ENCODE measurements at regions not wholly inside any gene's neighbourhood (a gene's known extent, or its start where the extent isn't known, plus 50 kb on each side); places are given as distances from the start of the nearest gene placed in this dataset.

DNA sequence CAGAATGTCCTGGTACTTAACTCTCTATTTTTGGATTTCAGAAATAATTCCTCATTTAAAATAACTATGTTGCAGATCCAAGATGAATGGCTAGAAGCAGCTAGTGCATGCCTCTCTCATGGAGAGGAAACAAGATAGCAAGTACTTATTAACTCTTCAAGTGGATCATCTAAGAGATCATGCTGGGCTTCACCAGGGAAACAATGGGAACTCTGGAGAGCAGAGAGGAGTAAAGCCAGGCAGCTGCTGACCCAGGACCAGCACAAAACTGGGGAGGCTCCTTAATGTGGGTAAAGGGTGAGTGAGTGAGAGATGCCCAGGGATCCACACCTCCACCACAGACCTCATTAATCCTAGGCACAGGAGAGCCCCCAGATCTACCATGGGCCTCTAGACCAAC is 897.8 kb upstream of the ACO1 start:
- Histone ChIP-seq H4K91ac (ENCODE audit: insufficient read length, low read depth, low read length) (no peak overlapping the region), H3K56ac (ENCODE audit: insufficient read length, low read depth, low read length) (no peak overlapping the region), H3K79me2 (ENCODE audit: insufficient read depth, low read length) (no peaks in the 10 kb centered on the region), H3K9me3 (ENCODE audit: control insufficient read depth, low read depth, low read length) (no peaks in the 10 kb centered on the region), H2AK5ac (ENCODE audit: insufficient read length, low read length) (no peak overlapping the region), H4K5ac (ENCODE audit: insufficient read length, low read depth, low read length) (no peak overlapping the region), H2BK120ac (ENCODE audit: low read depth, low read length, poor library complexity, severe bottlenecking) (no peak overlapping the region), H3K14ac (ENCODE audit: insufficient read depth, low read length) (no peak overlapping the region), H3K9ac (ENCODE audit: extremely low read depth, insufficient read length, low read length) (no peak overlapping the region), H3K27me3 (ENCODE audit: insufficient read depth, low read length) (no peaks in the 10 kb centered on the region), H3K23ac (ENCODE audit: insufficient read length, low read depth, low read length) (no peak overlapping the region), H3K4ac (ENCODE audit: low read depth, low read length) (no peak overlapping the region), H3K27ac (ENCODE audit: insufficient read length, low read depth, low read length) (no peak overlapping the region), H3K4me1 (ENCODE audit: insufficient read depth, low read length) (no peaks in the 10 kb centered on the region), H4K8ac (replicated peaks; ENCODE audit: insufficient read length, low read depth, low read length) (no peak overlapping the region), H3K4me2 (ENCODE audit: insufficient read depth, insufficient read length, low read length) (no peak overlapping the region), H3K23me2 (ENCODE audit: insufficient read length, low read depth, low read length, poor library complexity, severe bottlenecking) (no peaks in the 10 kb centered on the region), H4K20me1 (ENCODE audit: control insufficient read depth, insufficient read depth, insufficient read length) (no peaks in the 10 kb centered on the region), H2BK12ac (ENCODE audit: insufficient read length, low read depth, low read length) (no peak overlapping the region), H2BK15ac (ENCODE audit: low read depth, low read length) (no peak overlapping the region), H2BK5ac (ENCODE audit: insufficient read length, low read length) (no peak overlapping the region), H2BK20ac (ENCODE audit: low read depth, low read length, poor library complexity, severe bottlenecking) (no peak overlapping the region), H3K79me1 (ENCODE audit: insufficient read depth, low read depth, low read length, poor library complexity, severe bottlenecking) (no peaks in the 10 kb centered on the region), H2AFZ (ENCODE audit: low read length) (no peak overlapping the region), H3K18ac (ENCODE audit: insufficient read length, low read depth, low read length) (no peak overlapping the region), H3T11ph (ENCODE audit: low read length) (no peak overlapping the region)
- peaks cover 10% of the 10 kb centered on the region in 2 experiments; a peak in 3 of 4 replicates for H3K4me1 Mint-ChIP-seq
- no peak for DNase-seq
- no peaks in the 10 kb centered on the region; a peak in 1 of 7 replicates for H3K36me3 Mint-ChIP-seq (ENCODE audit: insufficient read depth in 1 of 3, low read depth in 3 of 3)
- H3K9me3 Mint-ChIP-seq = no peaks in the 10 kb centered on the region
- H3K27me3 Mint-ChIP-seq (ENCODE audit: low read depth) = no peaks in the 10 kb centered on the region
- TF ChIP-seq, protein P1, sequence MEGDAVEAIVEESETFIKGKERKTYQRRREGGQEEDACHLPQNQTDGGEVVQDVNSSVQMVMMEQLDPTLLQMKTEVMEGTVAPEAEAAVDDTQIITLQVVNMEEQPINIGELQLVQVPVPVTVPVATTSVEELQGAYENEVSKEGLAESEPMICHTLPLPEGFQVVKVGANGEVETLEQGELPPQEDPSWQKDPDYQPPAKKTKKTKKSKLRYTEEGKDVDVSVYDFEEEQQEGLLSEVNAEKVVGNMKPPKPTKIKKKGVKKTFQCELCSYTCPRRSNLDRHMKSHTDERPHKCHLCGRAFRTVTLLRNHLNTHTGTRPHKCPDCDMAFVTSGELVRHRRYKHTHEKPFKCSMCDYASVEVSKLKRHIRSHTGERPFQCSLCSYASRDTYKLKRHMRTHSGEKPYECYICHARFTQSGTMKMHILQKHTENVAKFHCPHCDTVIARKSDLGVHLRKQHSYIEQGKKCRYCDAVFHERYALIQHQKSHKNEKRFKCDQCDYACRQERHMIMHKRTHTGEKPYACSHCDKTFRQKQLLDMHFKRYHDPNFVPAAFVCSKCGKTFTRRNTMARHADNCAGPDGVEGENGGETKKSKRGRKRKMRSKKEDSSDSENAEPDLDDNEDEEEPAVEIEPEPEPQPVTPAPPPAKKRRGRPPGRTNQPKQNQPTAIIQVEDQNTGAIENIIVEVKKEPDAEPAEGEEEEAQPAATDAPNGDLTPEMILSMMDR (conservative IDR thresholded peaks at IDR 0.05) = no peak
- H3K27ac Mint-ChIP-seq = peak overlapping the region in 1 of 3 experiments; percentile 16; a peak in 1 of 7 replicates
- no peak overlapping the region for H3K4me3 Mint-ChIP-seq

Data from H9 (cell line).